K562 (cell line): ENCODE measurements at regions not wholly inside any gene's neighbourhood (a gene's known extent, or its start where the extent isn't known, plus 50 kb on each side); places are given as distances from the start of the nearest gene placed in this dataset.

Experiments
- HINFP ChIP-seq: fragments of 450-650 bp; conservative IDR thresholded peaks from 2 replicates; pipeline ENCODE4 v1.6.1; 2016; ENCODE audit warnings: missing genetic modification characterization, low read depth, mild to moderate bottlenecking, control low read depth, missing compliant biosample characterization
- PBX2 ChIP-seq, 2 experiments: IDR thresholded peaks in 1 of 2; conservative IDR thresholded peaks in 1 of 2; 2 replicates each; pipeline ENCODE4 v1.6.1; 2016; ENCODE audit warnings: low read depth in 2 of 2, mild to moderate bottlenecking in 1 of 2, missing compliant biosample characterization in 1 of 2, missing genetic modification characterization in 1 of 2, moderate library complexity in 1 of 2
- POLR2G ChIP-seq: fragments of 200-400 bp; formaldehyde crosslinking; IDR thresholded peaks from 2 replicates; pipeline ENCODE4 v1.6.1; 2017; ENCODE audit warnings: low read depth, mild to moderate bottlenecking, antibody characterized with exemption, low read length, moderate library complexity
- POLR3A ChIP-seq: IDR thresholded peaks from 2 replicates; pipeline ENCODE4 v1.6.1; 2011; ENCODE audit warnings: borderline replicate concordance, mild to moderate bottlenecking, moderate library complexity; ENCODE audit not compliant: insufficient read length, insufficient read depth; ENCODE audit errors: extremely low read depth
- ZNF655 ChIP-seq: fragments of 250-450 bp; sonication (Bioruptor Pico); IDR thresholded peaks from 2 replicates; pipeline ENCODE4 v1.5.0; 2021

GRCh38 chr3:53425936-53426335, 68.5 kb upstream of the CACNA1D start (continued):
- TF ChIP-seq ZNF655 (CRISPR knock-in tag) (no peak), POLR2G (no peak), PBX2 (CRISPR knock-in tag; IDR thresholded peaks at IDR 0.05; ENCODE audit: low read depth) (no peak), PBX2 (tag; conservative IDR thresholded peaks at IDR 0.05; ENCODE audit: low read depth) (no peak), POLR3A (no peak), HINFP (no peak)
